Astrocyte of the cerebellum (primary cell): ENCODE measurements at regions not wholly inside any gene's neighbourhood (a gene's known extent, or its start where the extent isn't known, plus 50 kb on each side); places are given as distances from the start of the nearest gene placed in this dataset.
"Not testable (repeated sequence)": the region's sequence is repeated elsewhere in the genome, so short reads cannot be mapped to it uniquely, and the experiment has no call there.

ENCODE experiments used
- DNase-seq: peaks from one replicate; pipeline ENCODE4 v3.0.0-alpha.2; 2011; ENCODE audit warnings: low read depth
- H3K4me3 ChIP-seq: 2 replicates; pipeline ENCODE4 v1.5.1; 2011; ENCODE audit warnings: mild to moderate bottlenecking, low read depth, low read length, moderate library complexity
- CTCF ChIP-seq: IDR thresholded peaks from 2 replicates; pipeline ENCODE4 v1.5.1; 2012; ENCODE audit warnings: low read length, low read depth, moderate library complexity, mild to moderate bottlenecking; ENCODE audit errors: missing control alignments
- in situ Hi-C: cut with HindIII; loops from 2 replicates; pipeline ENCODE4 v1.10.0; 2017; ENCODE audit warnings: low sequenced_read_pairs

- no peak overlapping the region for H3K4me3 ChIP-seq
- no peak for DNase-seq
- TF ChIP-seq CTCF = no peak
- in situ Hi-C loops = loop anchor here (25.0 kb wide), 1 partner anchor 180 kb away; no protein-coding TSS in a partner anchor
These were observed 205.3 kb downstream of the SOX2 start for GRCh38 chr3:181917027-181917426.

DNA sequence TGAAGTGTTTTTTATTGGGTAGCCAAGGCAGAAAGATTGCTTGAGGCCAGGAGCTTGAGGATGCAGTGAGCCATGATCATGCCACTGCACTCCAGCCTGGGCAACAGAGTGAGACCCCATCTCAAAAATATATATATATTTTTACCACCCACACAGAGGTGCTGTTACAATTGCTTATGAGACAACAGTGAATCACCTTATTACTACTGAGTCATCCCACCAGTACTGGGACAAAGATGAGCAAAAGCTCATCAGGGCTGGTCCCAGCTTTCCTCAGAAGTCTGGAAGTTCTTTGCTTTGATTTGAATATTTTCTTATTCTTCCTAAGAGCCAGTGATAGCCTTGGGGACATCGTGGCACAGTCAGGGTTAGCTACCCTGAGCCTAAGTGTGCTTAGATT is 207.7 kb downstream of the SOX2 start:
- in situ Hi-C loops = loop anchor here (25.0 kb wide), 1 partner anchor 182 kb away; no protein-coding TSS in a partner anchor
- TF ChIP-seq CTCF = no peak
- DNase-seq = no peak
- H3K4me3 ChIP-seq = no peak overlapping the region

DNA sequence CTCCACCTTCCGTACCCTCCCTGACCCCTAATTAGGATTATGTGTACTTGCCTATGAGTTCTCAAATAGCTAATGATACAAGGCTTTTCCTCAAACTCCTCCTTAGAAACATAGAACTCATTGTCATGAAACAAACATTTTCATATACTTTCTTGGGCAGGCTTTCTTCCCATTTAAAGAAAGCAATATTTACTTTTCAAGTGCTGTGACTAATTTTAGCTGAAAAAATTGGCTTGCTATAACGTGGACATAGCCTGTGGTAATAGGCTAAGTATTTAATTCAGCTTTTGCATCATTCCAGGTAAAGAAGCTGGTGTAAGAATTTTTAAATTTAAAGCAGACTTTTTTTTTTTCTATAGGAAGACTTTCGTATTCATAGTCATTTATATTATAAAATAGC is 208.7 kb downstream of the SOX2 start:
- no peak for DNase-seq
- in situ Hi-C loops = loop anchor here (25.0 kb wide), 1 partner anchor 183 kb away; no protein-coding TSS in a partner anchor
- TF ChIP-seq CTCF = no peak
- no peak overlapping the region for H3K4me3 ChIP-seq

- in situ Hi-C loops = loop anchor here (25.0 kb wide), 1 partner anchor 184 kb away; no protein-coding TSS in a partner anchor
- H3K4me3 ChIP-seq = no peak overlapping the region
- no peak for DNase-seq
- no peak for TF ChIP-seq CTCF
These were observed 209.5 kb downstream of the SOX2 start for GRCh38 chr3:181921220-181921619.

GRCh38 chr3:181925841-181926240 is 214.1 kb downstream of the SOX2 start:
- in situ Hi-C loops, H3K4me3 ChIP-seq, DNase-seq: not testable (repeated sequence)

DNA sequence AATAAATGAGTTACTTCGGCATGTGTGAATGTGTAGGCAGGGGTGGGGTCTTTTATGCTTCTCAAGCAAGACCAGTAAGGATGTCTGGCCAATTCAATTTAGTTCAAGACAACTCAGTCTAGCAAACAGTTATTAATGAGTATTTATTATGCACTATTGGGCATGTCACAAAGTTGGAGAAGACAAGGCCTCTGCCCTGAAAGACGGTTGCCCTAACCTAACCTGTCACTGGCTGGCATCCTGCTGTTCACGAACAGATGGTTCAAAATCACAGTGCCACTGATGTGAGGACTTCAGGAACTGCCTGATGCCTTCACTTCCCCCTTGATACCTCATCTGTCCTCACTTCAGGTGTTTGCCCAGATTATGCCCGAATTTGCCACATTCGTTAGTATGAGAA is 217.8 kb downstream of the SOX2 start:
- in situ Hi-C loops = no loop called here
- DNase-seq = no peak
- no peak overlapping the region for H3K4me3 ChIP-seq
- TF ChIP-seq CTCF = no peak

DNA sequence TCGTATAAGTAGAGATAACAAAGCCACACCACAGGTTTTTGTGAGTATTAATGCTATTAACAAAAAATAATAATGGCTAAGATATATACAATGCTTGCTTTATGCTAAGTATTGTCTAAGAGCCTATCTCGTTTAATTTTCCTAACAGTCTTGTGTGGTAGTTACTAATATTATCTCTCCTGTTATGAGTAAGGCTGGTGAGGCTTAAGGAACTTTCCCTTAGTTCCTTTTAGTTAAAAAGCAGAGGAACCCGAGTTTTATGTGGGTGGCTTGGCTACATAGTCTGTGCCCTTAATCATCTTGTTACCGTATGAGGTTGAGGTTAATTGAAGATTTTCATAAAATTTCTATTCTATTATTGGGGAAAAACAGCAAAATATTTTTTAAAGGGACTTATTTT is 218.4 kb downstream of the SOX2 start:
- in situ Hi-C loops = loop anchor here (5.0 kb wide), 1 partner anchor 93 kb away; no protein-coding TSS in a partner anchor
- no peak for DNase-seq
- H3K4me3 ChIP-seq = no peak overlapping the region
- no peak for TF ChIP-seq CTCF
